CD4-positive, alpha-beta T cell treated with Interleukin-1 beta for 1 hour (primary cell): ENCODE measurements at regions not wholly inside any gene's neighbourhood (a gene's known extent, or its start where the extent isn't known, plus 50 kb on each side); places are given as distances from the start of the nearest gene placed in this dataset.
"Not testable (repeated sequence)": the region's sequence is repeated elsewhere in the genome, so short reads cannot be mapped to it uniquely, and the experiment has no call there.

Source experiments
- DNase-seq, 2 donors: peaks; one replicate each; pipeline ENCODE4 v3.0.0-alpha.2; 2020 to 2022

GRCh38 chr5:34535944-34536623 is 120.0 kb upstream of the RAI14 start:
- no peak for DNase-seq

- no peak for DNase-seq
Measured at GRCh38 chr5:34536699-34537098, 119.4 kb upstream of the RAI14 start.

GRCh38 chr5:34538026-34538672 is 118.0 kb upstream of the RAI14 start:
- no peak for DNase-seq

GRCh38 chr5:34539183-34539582 is 116.9 kb upstream of the RAI14 start:
- DNase-seq: no peak

- no peak for DNase-seq
Measured at GRCh38 chr5:34541067-34541466, 115.1 kb upstream of the RAI14 start.

GRCh38 chr5:34542818-34543217 is 113.3 kb upstream of the RAI14 start:
- no peak for DNase-seq

- no peak for DNase-seq
Measured at GRCh38 chr5:34543687-34544086, 112.4 kb upstream of the RAI14 start.

GRCh38 chr5:34544403-34544802 is 111.7 kb upstream of the RAI14 start:
- DNase-seq: no peak

- no peak for DNase-seq
Measured at GRCh38 chr5:34545164-34545563, 111.0 kb upstream of the RAI14 start.

GRCh38 chr5:34545626-34546025 is 110.5 kb upstream of the RAI14 start:
- DNase-seq: no peak

- DNase-seq: no peak
Measured at GRCh38 chr5:34547300-34548085, 108.6 kb upstream of the RAI14 start.

GRCh38 chr5:34548086-34548403 is 108.1 kb upstream of the RAI14 start:
- DNase-seq: no peak

GRCh38 chr5:34550247-34550646 is 105.9 kb upstream of the RAI14 start:
- no peak for DNase-seq

GRCh38 chr5:34550964-34551363 is 105.2 kb upstream of the RAI14 start:
- no peak for DNase-seq

- DNase-seq: no peak
Measured at GRCh38 chr5:34551911-34552433, 104.2 kb upstream of the RAI14 start.

GRCh38 chr5:34552686-34553085 is 103.4 kb upstream of the RAI14 start:
- DNase-seq: no peak

GRCh38 chr5:34553581-34553980 is 102.5 kb upstream of the RAI14 start:
- no peak for DNase-seq

- DNase-seq: no peak
Measured at GRCh38 chr5:34554641-34555040, 101.5 kb upstream of the RAI14 start.

GRCh38 chr5:34555699-34556508 is 100.2 kb upstream of the RAI14 start:
- no peak for DNase-seq

GRCh38 chr5:34556509-34556782 is 99.7 kb upstream of the RAI14 start:
- DNase-seq: no peak

- DNase-seq: not testable (repeated sequence)
Measured at GRCh38 chr5:34561581-34561980, 94.5 kb upstream of the RAI14 start.

- DNase-seq: no peak
Measured at GRCh38 chr5:34562791-34563190, 93.3 kb upstream of the RAI14 start.

GRCh38 chr5:34563269-34563668 is 92.9 kb upstream of the RAI14 start:
- no peak for DNase-seq
